ENCODE measurements at regions not wholly inside any gene's neighbourhood (a gene's known extent, or its start where the extent isn't known, plus 50 kb on each side); places are given as distances from the start of the nearest gene placed in this dataset.

GRCh38 chr12:62205346-62205745 is 54.9 kb upstream of the USP15 start:
- H3K9me2 ChIP-seq (replicated peaks; ENCODE audit: low read depth, low read length) = no peaks in the 10 kb centered on the region
- H3K79me2 ChIP-seq (ENCODE audit: insufficient read depth, low read length) = no peaks in the 10 kb centered on the region
- no peak for TF ChIP-seq EZH2phosphoT487 (IDR thresholded peaks at IDR 0.05; ENCODE audit: borderline replicate concordance)
- no peak overlapping the region for H3K4me3 ChIP-seq (ENCODE audit: low read length, poor library complexity, severe bottlenecking)
- no peaks in the 10 kb centered on the region for H3K27me3 ChIP-seq (ENCODE audit: insufficient read depth, low read length, poor library complexity, severe bottlenecking)
- H3F3A ChIP-seq (ENCODE audit: low read depth) = no peaks in the 10 kb centered on the region
- H3K4me1 ChIP-seq (ENCODE audit: insufficient read depth, low read length, poor library complexity, severe bottlenecking) = no peaks in the 10 kb centered on the region
- no peaks in the 10 kb centered on the region for H3K36me3 ChIP-seq (ENCODE audit: insufficient read depth, low read length)
- no peaks in the 10 kb centered on the region for H4K20me1 ChIP-seq (ENCODE audit: insufficient read depth, low read length, poor library complexity, severe bottlenecking)
- no peak overlapping the region for H2AFZ ChIP-seq (ENCODE audit: low read length)
- H3K9ac ChIP-seq (ENCODE audit: low read depth, low read length, poor library complexity, severe bottlenecking) = no peak overlapping the region
- peaks cover 9% of the 10 kb centered on the region; the same call in 1 of the 2 replicates for H3K9me3 ChIP-seq (ENCODE audit: insufficient read depth, low read depth, low read length)
- no peak overlapping the region for H3K4me2 ChIP-seq (ENCODE audit: low read depth, low read length, poor library complexity, severe bottlenecking)

DNA sequence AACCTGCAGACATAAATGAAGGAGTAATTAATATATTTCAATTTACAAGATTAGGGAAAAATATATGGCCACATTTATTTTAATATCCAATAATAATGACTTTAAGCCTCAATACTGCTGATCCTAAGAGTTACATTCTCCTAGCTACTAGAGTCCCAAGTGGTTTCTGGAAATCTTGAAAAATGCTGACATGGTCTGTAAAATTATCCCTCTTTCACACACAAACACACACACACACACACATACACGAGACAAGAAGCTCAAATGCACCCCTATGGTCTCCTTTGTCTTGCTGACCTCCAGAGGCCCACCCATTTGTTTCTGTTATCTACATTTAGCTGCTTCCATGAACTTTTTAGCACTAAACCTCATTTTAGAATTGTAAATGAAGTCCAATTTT is 53.0 kb upstream of the USP15 start:
- Histone ChIP-seq H3K4me3 (ENCODE audit: low read length, poor library complexity, severe bottlenecking) (no peak overlapping the region), H3K4me2 (ENCODE audit: low read depth, low read length, poor library complexity, severe bottlenecking) (no peak overlapping the region), H3K9me2 (replicated peaks; ENCODE audit: low read depth, low read length) (no peaks in the 10 kb centered on the region), H2AFZ (ENCODE audit: low read length) (no peak overlapping the region), H3K79me2 (ENCODE audit: insufficient read depth, low read length) (no peaks in the 10 kb centered on the region), H3K9ac (ENCODE audit: low read depth, low read length, poor library complexity, severe bottlenecking) (no peak overlapping the region), H3K4me1 (ENCODE audit: insufficient read depth, low read length, poor library complexity, severe bottlenecking) (no peaks in the 10 kb centered on the region), H3K27me3 (ENCODE audit: insufficient read depth, low read length, poor library complexity, severe bottlenecking) (no peaks in the 10 kb centered on the region), H3K36me3 (ENCODE audit: insufficient read depth, low read length) (no peaks in the 10 kb centered on the region), H3K9me3 (ENCODE audit: insufficient read depth, low read depth, low read length) (peaks cover 6% of the 10 kb centered on the region; the same call in 1 of the 2 replicates), H4K20me1 (ENCODE audit: insufficient read depth, low read length, poor library complexity, severe bottlenecking) (no peaks in the 10 kb centered on the region), H3F3A (ENCODE audit: low read depth) (no peaks in the 10 kb centered on the region)
- TF ChIP-seq EZH2phosphoT487 (IDR thresholded peaks at IDR 0.05; ENCODE audit: borderline replicate concordance) = no peak
- TF ChIP-seq, protein P1, sequence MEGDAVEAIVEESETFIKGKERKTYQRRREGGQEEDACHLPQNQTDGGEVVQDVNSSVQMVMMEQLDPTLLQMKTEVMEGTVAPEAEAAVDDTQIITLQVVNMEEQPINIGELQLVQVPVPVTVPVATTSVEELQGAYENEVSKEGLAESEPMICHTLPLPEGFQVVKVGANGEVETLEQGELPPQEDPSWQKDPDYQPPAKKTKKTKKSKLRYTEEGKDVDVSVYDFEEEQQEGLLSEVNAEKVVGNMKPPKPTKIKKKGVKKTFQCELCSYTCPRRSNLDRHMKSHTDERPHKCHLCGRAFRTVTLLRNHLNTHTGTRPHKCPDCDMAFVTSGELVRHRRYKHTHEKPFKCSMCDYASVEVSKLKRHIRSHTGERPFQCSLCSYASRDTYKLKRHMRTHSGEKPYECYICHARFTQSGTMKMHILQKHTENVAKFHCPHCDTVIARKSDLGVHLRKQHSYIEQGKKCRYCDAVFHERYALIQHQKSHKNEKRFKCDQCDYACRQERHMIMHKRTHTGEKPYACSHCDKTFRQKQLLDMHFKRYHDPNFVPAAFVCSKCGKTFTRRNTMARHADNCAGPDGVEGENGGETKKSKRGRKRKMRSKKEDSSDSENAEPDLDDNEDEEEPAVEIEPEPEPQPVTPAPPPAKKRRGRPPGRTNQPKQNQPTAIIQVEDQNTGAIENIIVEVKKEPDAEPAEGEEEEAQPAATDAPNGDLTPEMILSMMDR (conservative IDR thresholded peaks at IDR 0.05; ENCODE audit: low read length) = no peak

Data from Loucy (cell line).